IPS DF 4.7 (cell line): ENCODE measurements at regions not wholly inside any gene's neighbourhood (a gene's known extent, or its start where the extent isn't known, plus 50 kb on each side); places are given as distances from the start of the nearest gene placed in this dataset.

Experiments
- DNase-seq: peaks from one replicate; pipeline ENCODE4 v3.0.0-alpha.2; 2013; ENCODE audit warnings: low spot score; ENCODE audit errors: extremely low read depth

DNA sequence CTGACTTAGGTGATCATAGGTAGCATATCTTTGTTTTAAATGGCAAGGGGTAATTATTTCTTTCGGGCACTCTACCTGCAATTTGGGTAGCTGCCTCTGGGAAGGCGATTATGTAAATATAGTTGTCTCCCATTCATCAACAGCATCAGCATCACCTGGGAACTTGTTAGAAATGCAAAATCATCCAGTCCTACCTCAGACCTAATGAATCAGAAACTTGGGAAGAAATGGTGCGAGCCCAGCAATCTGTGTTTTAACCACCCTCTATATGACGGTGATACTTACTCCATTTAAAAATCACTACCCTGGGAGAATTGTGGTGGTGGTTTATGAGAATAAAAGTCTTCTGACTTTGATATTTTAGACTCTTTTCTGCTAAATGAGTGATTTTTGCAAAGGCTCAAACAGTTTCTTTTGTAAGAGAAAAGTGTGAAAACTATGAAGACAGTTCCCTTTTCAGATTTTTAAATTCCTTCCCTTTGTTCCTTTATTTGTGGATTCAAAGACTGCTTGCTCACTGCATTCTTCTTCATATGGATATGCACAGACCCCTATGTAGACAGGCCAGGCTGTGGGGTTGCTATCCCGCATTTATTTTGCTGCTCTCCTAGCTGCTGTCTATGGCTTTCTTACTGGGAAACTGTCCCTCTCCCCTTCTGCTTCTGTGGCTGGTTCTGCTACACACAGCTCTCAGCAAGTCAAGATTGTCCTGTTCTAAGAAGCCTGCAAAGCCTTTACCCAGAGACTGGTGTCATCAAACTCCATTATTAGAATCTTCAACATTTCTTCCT, 365.3 kb downstream of the RNF144B start:
- DNase-seq: no peak

DNA sequence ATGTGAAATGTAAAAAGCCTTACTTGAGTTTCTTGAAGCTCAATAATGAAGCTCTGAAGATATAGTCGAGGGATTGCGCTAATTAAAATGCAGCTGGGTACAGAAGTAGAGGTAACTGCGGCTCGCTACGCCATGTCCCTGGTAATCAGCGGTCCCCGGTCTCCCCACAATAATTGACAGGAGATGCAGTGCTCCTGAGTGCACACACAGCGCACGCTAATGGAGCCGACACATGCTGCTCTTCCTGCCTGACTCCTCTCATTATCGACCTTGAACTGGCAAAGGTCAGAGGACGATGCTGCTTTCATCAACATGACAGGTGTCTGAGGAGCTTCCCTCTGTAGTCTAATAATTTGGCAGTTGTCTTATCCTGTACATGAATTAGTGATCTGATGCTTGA, 365.9 kb downstream of the RNF144B start:
- DNase-seq: no peak

GRCh38 chr6:18763086-18763485, 375.9 kb downstream of the RNF144B start:
- DNase-seq: no peak

GRCh38 chr6:18784794-18785193, 397.6 kb downstream of the RNF144B start:
- DNase-seq: no peak

GRCh38 chr6:18785810-18786490, 398.8 kb downstream of the RNF144B start:
- DNase-seq: no peak

- DNase-seq: no peak
Measured at GRCh38 chr6:18792866-18793265, 405.7 kb downstream of the RNF144B start.

DNA sequence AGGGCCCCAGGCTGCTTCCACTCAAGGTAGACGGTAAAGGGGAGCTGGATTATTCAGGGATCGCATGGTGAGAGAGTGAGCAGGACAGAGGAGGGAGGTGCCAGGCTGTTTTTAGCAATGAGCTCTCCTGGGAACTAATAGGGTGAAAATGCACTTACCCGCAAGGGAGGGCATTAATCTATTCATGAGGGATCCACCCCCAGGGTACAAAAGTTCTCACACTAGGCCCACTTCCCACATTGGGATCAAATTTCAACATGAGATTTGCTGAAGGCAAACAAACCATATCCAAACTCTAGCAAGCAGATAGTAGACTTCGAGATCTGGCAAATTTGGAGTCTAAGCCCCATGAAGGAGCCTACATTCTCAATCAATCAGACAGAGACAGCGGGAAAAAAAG, 408.6 kb downstream of the RNF144B start:
- no peak for DNase-seq

DNA sequence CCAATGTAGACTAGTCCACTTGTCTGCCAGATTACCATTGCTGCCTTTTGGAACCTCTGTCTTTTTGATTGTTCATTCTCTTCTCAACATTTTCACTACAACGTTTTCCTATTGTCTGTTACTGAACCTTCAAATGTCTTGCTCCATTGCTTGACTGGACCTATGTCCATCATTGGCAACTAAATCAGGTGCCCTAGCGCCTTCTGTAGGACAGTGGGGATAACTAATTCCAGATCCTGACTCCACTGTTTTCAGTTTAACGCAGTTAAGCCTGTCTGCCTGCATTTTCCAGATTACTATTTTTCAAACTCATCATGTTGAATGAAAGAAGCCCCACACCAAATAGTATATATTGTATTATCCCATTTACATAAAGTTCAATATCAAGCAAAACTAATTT, 433.6 kb downstream of the RNF144B start:
- peak; percentile 3 for DNase-seq

DNA sequence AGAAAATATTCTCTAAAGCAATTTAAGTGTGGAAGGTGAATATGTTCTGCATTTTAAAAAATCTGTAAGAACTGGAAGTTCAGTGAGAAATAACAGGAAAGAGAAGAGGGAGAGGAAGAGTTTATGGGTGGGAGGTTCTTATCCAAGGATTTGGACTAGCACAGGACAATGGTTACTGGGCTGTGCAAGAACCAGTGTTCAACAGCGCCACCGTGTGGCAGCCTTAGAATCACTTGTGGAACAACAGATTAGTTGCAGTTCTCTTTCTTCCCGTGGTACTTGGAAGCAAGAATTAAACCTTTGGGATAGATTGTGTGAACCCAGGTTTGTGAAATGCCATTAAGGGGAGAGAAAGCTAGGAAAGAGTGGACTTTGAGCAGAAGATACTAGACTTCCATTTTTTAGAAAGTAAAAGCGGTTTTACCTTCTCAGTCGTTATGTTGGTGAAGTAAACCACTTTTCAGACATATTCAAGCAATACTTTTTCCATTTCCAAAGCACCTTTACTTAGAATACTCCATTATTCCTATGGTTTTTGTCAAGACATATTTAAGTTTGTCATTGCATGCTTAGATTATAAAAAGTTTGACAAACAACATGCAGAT, 436.7 kb downstream of the RNF144B start:
- DNase-seq: peak; percentile 60

- no peak for DNase-seq
Measured at GRCh38 chr6:18829272-18829870, 442.2 kb downstream of the RNF144B start.

GRCh38 chr6:18835976-18836375, 448.8 kb downstream of the RNF144B start:
- DNase-seq: no peak

GRCh38 chr6:18837013-18837412, 449.9 kb downstream of the RNF144B start:
- DNase-seq: no peak

GRCh38 chr6:18842534-18842933, 455.4 kb downstream of the RNF144B start:
- no peak for DNase-seq

DNA sequence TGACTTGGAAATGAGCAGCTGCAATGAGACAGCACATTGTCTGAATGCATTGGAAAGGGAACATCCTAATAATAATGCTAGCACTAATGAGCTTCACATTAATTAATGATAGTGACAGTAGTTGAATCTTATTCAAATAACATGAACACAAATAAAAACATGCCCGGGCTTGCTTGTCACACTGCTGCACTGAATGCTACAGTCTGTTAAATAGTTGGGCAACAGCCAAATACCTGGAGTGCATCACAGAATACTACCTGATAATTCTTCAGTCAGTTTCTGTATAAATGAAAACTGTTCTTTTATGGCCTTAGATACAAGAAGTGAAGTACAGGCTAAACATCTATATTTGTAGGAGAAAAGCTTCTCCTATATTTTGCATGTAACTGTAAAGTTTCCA, 458.7 kb downstream of the RNF144B start:
- DNase-seq: no peak

DNA sequence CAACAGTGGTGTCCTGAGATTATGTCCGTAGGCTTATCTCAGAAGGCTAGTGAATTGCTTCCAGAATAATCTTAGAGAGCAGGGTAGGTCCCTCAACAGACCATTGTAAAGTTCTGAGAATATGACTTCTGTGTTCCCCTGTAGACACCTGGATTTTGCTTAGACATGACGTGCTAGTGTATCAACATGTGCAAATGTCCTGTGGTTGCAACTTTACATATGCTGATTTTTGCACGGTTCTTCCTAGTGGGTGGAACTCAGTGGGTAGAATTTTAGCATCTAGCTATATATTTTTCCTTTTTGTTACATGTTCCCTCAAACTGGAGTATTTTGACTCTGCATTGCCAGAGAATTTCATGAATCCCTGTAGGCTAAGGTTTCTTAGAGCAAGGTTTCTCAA, 459.2 kb downstream of the RNF144B start:
- no peak for DNase-seq

- DNase-seq: no peak
Measured at GRCh38 chr6:18861204-18861603, 474.1 kb downstream of the RNF144B start.

DNA sequence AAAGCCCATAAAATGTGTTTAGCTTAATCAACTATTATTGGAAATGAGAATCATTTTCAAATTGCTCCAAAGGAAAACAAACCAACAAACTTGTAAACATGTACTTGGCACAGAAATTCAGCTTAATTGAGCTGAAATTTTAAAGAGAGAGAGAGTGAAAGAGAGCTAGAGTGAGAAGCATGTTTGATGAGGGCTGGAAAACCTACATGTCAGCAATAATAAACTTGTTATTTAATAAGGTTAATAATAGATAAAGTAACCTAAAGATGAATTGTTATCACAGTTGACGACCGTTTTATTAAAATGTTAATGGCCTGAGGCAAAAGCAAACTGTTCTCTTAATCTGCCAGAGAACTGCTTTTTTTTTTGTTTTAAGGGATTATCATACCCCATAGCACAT, 496.1 kb downstream of the RNF144B start:
- DNase-seq: no peak

GRCh38 chr6:18883851-18884250, 496.7 kb downstream of the RNF144B start:
- no peak for DNase-seq

DNA sequence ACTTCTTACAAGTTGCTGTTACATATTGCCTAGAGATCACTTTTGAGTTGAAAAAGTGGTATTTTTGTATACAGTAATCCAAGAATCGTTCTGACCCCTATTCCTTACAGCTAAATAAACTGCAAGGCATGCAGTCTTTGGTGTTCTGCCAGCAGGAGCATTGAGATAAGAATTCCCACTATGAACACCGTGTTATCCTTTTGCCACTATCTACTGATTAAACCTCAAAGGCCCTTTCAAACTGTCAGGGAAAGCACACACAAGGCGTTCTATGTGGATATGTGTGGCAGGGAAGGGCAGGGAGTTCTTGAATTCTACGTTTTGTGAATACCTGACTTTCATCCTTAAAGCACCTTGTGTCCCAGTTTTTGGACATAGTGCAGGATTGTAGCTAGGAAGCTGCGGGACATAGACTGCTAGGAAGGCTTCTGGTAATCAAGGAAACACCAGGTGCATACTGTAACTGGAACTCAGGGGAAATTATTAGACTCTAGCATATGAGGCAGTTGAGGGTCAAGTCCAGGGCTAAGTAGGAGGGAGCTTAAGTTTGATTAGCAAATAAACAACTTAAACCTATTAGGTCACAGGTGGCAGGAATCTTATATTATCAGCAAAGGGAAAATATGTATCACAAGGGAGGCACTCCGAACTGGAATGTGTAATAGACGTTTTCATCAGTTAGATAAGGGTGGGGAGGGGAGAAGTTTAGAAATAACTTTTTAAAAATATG, 506.6 kb downstream of the RNF144B start:
- DNase-seq: no peak

DNA sequence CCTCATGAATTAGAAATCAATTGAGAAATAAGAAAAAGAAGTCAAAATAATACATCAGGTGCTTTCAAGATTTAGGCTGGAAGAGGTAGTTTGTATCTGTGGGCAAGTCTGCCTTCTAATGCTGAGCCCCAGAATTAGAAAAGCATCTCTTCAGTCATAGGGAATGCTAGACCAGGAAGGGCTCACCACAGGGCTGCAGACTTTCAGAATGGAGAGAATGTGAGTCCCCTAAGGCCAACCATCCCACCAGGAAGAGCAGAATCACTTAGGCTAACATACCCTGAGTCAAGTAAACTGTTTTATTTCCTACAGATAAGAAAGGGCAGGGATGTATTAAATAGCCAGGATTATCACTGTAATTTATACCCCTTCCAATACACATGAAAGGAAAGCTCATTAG, 510.2 kb downstream of the RNF144B start:
- peak; percentile 19 for DNase-seq

DNA sequence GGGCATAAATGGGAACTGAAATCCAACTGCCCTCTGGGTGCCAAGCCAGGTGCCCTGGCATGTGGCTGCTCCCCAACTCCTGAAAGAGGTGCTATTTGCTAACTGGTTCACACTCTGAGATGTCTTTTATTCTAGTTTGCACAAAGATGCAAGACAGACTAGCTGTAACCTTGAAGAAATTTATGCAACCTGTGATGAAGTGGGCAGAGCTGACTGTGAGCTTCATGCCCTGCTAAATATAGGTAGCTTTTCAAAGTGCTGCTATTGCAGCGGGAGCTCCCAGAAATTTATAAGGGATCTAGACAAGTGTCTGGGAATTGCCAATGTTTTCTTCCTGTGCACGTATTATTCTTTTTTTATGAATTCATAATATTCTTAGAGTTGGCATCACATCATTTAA, 517.5 kb downstream of the RNF144B start:
- no peak for DNase-seq

- DNase-seq: no peak
Measured at GRCh38 chr6:18920701-18921100, 533.6 kb downstream of the RNF144B start.
